ENCODE measurements at regions not wholly inside any gene's neighbourhood (a gene's known extent, or its start where the extent isn't known, plus 50 kb on each side); places are given as distances from the start of the nearest gene placed in this dataset.

DNA sequence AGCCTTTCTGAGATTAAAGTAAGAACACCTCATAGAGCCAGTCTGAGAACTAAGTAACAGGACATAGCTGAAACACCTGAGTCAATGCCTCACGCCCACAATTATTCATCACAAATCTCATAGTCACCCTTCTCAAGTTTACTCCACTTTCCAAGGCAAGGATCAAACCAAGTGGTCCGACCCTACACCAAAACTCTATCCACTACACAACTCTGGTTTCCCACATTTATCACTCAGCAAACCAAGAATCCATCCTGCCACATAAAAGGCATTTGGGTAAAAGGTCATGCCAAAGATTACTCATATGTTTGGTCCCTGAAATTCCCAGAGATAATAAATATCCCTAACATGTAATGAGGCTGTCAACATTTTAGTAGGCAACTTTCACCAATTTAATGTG is 144.1 kb downstream of the RPAP3 start:
- no peak for DNase-seq (ENCODE audit: extremely low spot score in 2 of 2)
- Histone ChIP-seq H3K36me3 (no peaks in the 10 kb centered on the region), H3K9me3 (no peaks in the 10 kb centered on the region), H3K27ac (no peak overlapping the region), H3K4me3 (no peak overlapping the region), H3K27me3 (no peaks in the 10 kb centered on the region), H3K4me1 (no peaks in the 10 kb centered on the region)
- no peak for TF ChIP-seq POLR2A (IDR thresholded peaks at IDR 0.05)
- intact Hi-C loops (cut with DNase I): no loop called here

DNA sequence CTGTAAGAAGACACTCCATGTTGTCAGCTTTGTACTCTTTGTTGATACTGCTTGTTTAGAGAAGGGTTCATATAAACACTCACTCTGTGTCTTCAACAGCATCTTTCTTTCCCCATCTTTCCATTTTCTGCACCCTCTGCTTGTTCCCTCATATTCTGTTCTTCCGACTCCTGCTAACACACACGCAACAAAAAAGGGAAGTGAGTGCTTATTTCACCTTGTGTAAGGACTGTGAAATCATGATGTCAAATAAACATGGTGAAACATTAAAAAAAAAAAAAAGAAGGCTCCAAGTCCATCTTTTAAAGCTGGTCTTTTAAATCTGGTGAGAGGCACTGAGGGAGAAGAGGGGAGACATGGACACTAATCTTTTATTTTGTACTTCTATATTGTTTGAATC is 145.4 kb downstream of the RPAP3 start:
- TF ChIP-seq POLR2AphosphoS5 (IDR thresholded peaks at IDR 0.05; ENCODE audit: insufficient read depth in 1 of 2, low read depth in 1 of 2) (no peak), POLR2A (IDR thresholded peaks at IDR 0.05) (no peak)
- TF ChIP-seq, protein P1, sequence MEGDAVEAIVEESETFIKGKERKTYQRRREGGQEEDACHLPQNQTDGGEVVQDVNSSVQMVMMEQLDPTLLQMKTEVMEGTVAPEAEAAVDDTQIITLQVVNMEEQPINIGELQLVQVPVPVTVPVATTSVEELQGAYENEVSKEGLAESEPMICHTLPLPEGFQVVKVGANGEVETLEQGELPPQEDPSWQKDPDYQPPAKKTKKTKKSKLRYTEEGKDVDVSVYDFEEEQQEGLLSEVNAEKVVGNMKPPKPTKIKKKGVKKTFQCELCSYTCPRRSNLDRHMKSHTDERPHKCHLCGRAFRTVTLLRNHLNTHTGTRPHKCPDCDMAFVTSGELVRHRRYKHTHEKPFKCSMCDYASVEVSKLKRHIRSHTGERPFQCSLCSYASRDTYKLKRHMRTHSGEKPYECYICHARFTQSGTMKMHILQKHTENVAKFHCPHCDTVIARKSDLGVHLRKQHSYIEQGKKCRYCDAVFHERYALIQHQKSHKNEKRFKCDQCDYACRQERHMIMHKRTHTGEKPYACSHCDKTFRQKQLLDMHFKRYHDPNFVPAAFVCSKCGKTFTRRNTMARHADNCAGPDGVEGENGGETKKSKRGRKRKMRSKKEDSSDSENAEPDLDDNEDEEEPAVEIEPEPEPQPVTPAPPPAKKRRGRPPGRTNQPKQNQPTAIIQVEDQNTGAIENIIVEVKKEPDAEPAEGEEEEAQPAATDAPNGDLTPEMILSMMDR (IDR thresholded peaks at IDR 0.05): no peak
- H3K36me3 ChIP-seq: no peaks in the 10 kb centered on the region
- no peaks in the 10 kb centered on the region for H3K27me3 ChIP-seq
- no peak overlapping the region for H3K27ac ChIP-seq
- no peak for DNase-seq (ENCODE audit: extremely low spot score in 2 of 2)
- no peak overlapping the region for H3K4me3 ChIP-seq
- no peaks in the 10 kb centered on the region for H3K9me3 ChIP-seq
- no peaks in the 10 kb centered on the region for H3K4me1 ChIP-seq
- intact Hi-C loops (cut with DNase I): no loop called here

DNA sequence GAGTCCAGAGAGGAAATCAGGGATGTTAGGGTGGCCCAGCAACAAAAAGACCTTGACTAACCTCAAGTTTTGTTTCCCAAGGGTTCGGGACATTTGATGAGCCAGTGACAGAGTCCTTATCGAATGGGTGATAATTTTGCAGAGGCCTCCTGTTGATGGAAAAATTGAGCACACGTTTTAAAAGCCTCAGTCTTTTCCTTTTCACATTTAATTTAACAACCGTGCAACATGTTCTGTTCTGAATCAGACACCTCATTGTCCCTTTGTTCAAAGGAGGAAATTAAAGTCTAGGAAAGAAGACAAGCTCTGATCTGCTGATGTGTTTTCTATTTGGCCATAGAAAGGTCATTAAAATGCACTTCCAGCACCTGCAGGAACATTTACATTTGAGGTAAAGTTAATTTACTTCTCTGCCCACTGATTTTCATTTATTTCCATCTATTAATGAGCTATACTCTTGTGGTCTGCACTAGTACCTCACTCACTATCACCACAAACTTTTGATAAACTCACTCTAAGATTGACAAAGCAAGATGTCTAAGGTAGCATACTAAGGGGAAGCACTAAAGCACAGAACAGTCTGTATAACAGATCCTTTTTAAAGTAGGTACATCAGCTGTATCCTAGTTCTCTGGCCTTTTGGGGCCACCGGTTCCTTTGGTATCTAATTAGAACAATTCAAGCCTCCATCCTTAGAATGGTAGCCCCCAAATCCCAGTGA is 147.0 kb downstream of the RPAP3 start:
- Histone ChIP-seq H3K27ac (no peak overlapping the region), H3K27me3 (no peaks in the 10 kb centered on the region), H3K9me3 (no peaks in the 10 kb centered on the region), H3K4me3 (no peak overlapping the region), H3K36me3 (no peaks in the 10 kb centered on the region), H3K4me1 (no peaks in the 10 kb centered on the region)
- peak in 1 of 2 donors; percentile 1 for DNase-seq (ENCODE audit: extremely low spot score in 2 of 2)
- TF ChIP-seq, protein P1 (IDR thresholded peaks at IDR 0.05): no peak
- TF ChIP-seq POLR2A (IDR thresholded peaks at IDR 0.05) (no peak), POLR2AphosphoS5 (IDR thresholded peaks at IDR 0.05; ENCODE audit: insufficient read depth in 1 of 2, low read depth in 1 of 2) (no peak)
- intact Hi-C loops (cut with DNase I): no loop called here

DNA sequence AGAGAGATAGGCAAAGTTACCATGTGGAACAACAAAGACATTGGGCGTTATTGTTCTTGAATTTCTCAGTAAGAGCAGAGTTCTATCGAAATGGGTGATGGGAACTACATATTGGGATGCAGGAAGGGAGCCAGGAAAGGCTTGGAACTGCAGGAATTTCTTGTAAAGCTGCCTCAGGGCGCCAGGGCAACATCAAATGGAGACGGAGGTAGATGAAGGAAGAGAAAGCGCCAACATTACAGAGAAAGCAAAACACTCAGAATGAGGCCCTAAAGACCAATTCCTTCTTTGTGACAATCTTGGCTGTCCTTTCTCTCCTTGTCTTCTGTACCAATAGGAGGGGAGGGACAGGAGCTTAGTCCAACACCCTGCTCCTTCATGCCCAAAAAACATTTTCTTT is 148.4 kb downstream of the RPAP3 start:
- intact Hi-C loops (cut with DNase I): no loop called here
- DNase-seq (ENCODE audit: extremely low spot score in 2 of 2): no peak
- H3K4me1 ChIP-seq: peaks cover 3% of the 10 kb centered on the region

DNA sequence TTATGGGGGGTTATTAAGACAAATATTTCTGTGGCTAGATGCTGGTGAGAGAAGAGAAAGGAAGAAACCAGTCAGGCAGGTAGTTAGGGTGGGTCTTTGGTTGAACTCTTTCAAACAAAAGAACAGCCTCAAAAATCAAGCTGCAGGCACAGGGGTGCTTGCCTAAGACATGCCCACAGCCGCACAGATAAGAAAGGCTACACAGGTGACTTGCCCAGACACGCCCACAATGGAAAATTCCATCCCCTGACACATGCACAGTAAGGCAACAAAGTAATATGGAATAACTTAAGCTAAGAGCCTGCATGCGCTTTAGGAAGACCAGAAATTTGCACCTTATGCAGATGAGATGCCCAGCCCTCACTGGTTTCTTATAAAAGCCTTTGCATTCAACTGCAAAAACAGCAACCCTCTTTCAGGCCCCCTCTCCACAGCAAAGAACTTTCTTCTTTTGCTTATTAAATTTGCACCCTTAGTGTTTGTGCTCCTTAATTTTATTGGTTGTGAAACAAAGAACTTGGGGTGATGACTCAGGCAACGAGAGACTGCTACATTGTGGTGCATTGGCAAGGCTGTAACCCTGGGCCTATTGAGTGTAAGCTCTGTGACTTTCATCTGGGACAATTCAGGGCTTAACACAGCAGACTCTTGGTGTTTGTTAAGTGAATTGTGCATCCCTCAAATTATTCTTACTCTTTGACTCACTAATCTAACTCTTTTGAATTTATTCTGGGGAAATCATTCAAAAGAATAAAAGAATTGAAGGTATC is 149.4 kb downstream of the RPAP3 start:
- no peak overlapping the region for H3K4me3 ChIP-seq
- peaks cover 10% of the 10 kb centered on the region for H3K4me1 ChIP-seq
- no peak for DNase-seq (ENCODE audit: extremely low spot score in 2 of 2)

More for the DNA sequence above, 148.4 kb downstream of the RPAP3 start:
- H3K4me3 ChIP-seq: no peak overlapping the region
- no peaks in the 10 kb centered on the region for H3K9me3 ChIP-seq
- H3K27ac ChIP-seq: no peak overlapping the region
- H3K36me3 ChIP-seq: no peaks in the 10 kb centered on the region
- no peak for TF ChIP-seq POLR2AphosphoS5 (IDR thresholded peaks at IDR 0.05; ENCODE audit: insufficient read depth in 1 of 2, low read depth in 1 of 2)
- H3K27me3 ChIP-seq: no peaks in the 10 kb centered on the region

More for the DNA sequence above, 149.4 kb downstream of the RPAP3 start:
- TF ChIP-seq POLR2A (IDR thresholded peaks at IDR 0.05) (no peak), POLR2AphosphoS5 (IDR thresholded peaks at IDR 0.05; ENCODE audit: insufficient read depth in 1 of 2, low read depth in 1 of 2) (no peak)
- TF ChIP-seq, protein P1 (IDR thresholded peaks at IDR 0.05): no peak
- no peaks in the 10 kb centered on the region for H3K36me3 ChIP-seq
- intact Hi-C loops (cut with DNase I): no loop called here
- H3K27ac ChIP-seq: no peak overlapping the region
- no peaks in the 10 kb centered on the region for H3K27me3 ChIP-seq
- no peaks in the 10 kb centered on the region for H3K9me3 ChIP-seq

All from vagina (tissue), 2 donors.